ENCODE measurements at regions not wholly inside any gene's neighbourhood (a gene's known extent, or its start where the extent isn't known, plus 50 kb on each side); places are given as distances from the start of the nearest gene placed in this dataset.
"Not testable (repeated sequence)": the region's sequence is repeated elsewhere in the genome, so short reads cannot be mapped to it uniquely, and the experiment has no call there.

GRCh38 chr10:7108141-7108540, 302.7 kb downstream of the SFMBT2 start:
- DNase-seq (ENCODE audit: low read depth), result no peak

GRCh38 chr10:7107285-7107684, 303.5 kb downstream of the SFMBT2 start:
- DNase-seq (ENCODE audit: low read depth), result no peak

- DNase-seq (ENCODE audit: low read depth), result not testable (repeated sequence)
These were observed 306.5 kb downstream of the SFMBT2 start for GRCh38 chr10:7104379-7104778.

- no peak for DNase-seq (ENCODE audit: low read depth)
These were observed 308.1 kb downstream of the SFMBT2 start for GRCh38 chr10:7102557-7103349.

- DNase-seq (ENCODE audit: low read depth), result no peak
These were observed 308.8 kb downstream of the SFMBT2 start for GRCh38 chr10:7102084-7102483.

- DNase-seq (ENCODE audit: low read depth), result no peak
These were observed 309.4 kb downstream of the SFMBT2 start for GRCh38 chr10:7101451-7101850.

- DNase-seq (ENCODE audit: low read depth), result no peak
These were observed 310.7 kb downstream of the SFMBT2 start for GRCh38 chr10:7100032-7100702.

GRCh38 chr10:7098160-7098762, 312.6 kb downstream of the SFMBT2 start:
- no peak for DNase-seq (ENCODE audit: low read depth)

- DNase-seq (ENCODE audit: low read depth), result no peak
These were observed 316.1 kb downstream of the SFMBT2 start for GRCh38 chr10:7094781-7095180.

GRCh38 chr10:7093368-7093767, 317.5 kb downstream of the SFMBT2 start:
- DNase-seq (ENCODE audit: low read depth), result no peak

- DNase-seq (ENCODE audit: low read depth), result no peak
These were observed 318.2 kb downstream of the SFMBT2 start for GRCh38 chr10:7092603-7093002.

- DNase-seq (ENCODE audit: low read depth), result no peak
These were observed 320.3 kb downstream of the SFMBT2 start for GRCh38 chr10:7090529-7090928.

GRCh38 chr10:7085913-7086589, 324.8 kb downstream of the SFMBT2 start:
- peak; percentile 38 for DNase-seq (ENCODE audit: low read depth)

- no peak for DNase-seq (ENCODE audit: low read depth)
These were observed 325.5 kb downstream of the SFMBT2 start for GRCh38 chr10:7085147-7085912.

- no peak for DNase-seq (ENCODE audit: low read depth)
These were observed 326.4 kb downstream of the SFMBT2 start for GRCh38 chr10:7084280-7085005.

- DNase-seq (ENCODE audit: low read depth), result no peak
These were observed 327.9 kb downstream of the SFMBT2 start for GRCh38 chr10:7082967-7083366.

- DNase-seq (ENCODE audit: low read depth), result no peak
These were observed 333.0 kb downstream of the SFMBT2 start for GRCh38 chr10:7077880-7078279.

- no peak for DNase-seq (ENCODE audit: low read depth)
These were observed 335.0 kb downstream of the SFMBT2 start for GRCh38 chr10:7075851-7076250.

- no peak for DNase-seq (ENCODE audit: low read depth)
These were observed 335.7 kb downstream of the SFMBT2 start for GRCh38 chr10:7075110-7075509.

- DNase-seq (ENCODE audit: low read depth), result no peak
These were observed 339.4 kb downstream of the SFMBT2 start for GRCh38 chr10:7071421-7071820.

- no peak for DNase-seq (ENCODE audit: low read depth)
These were observed 339.9 kb downstream of the SFMBT2 start for GRCh38 chr10:7070950-7071349.
